OCI-LY3 (cell line): ENCODE measurements at regions not wholly inside any gene's neighbourhood (a gene's known extent, or its start where the extent isn't known, plus 50 kb on each side); places are given as distances from the start of the nearest gene placed in this dataset.

ENCODE experiments used
- EZH2phosphoT487 ChIP-seq: fragments of 200-600 bp; shearing (Covaris generic); IDR thresholded peaks from 2 replicates; pipeline ENCODE4 v1.6.1; 2018; ENCODE audit warnings: antibody characterized with exemption, mixed run types, low read depth
- TF ChIP-seq, protein P1 (sequence below): fragments of 200-600, 300-600 bp; sonication (generic); IDR thresholded peaks from 2 replicates; pipeline ENCODE4 v1.5.1; 2014; ENCODE audit warnings: antibody characterized with exemption, low read length, low read depth

DNA sequence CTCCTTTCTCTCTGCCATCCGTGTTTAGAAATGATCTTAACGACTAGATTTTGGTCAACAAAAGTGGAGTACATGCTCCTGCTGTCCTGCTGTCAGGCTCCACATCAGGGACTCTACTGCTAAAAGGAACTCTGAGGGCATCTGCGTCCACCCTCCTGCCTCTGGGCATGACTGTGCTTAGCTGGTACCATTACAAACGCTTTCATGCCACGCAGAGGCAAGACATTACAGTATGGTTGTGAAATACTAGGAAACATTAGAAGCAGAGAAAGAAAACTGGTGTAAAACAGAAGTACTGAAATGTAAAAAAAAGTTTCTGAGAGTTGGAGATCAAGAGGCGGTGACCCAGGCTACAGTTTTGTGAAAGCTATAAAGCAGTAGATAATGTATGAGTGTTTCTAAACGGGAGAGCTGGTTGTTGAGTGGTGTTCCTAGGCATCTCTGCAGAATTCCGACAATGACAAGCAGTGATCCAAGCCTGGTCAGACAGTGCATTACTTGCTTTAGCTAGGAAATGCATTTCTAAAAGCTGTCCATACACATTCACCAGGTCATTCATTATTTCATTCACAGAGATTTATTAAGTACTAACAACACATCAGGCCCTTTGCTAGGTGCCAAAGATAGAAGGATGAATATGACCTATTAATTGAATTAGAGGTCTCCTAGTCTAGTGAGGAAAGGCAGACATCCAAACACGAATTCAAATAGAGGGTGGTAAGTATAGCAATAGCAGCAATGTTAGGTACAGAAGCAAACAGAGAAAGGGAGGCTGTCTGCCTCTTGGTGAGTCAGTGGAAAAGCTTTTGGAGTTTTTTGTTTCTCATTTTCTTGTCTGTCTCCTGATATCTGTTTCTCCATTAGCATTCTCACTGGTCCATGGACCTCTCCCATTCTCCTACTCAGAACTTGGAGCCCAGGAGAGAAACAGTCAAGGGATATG, 401.9 kb downstream of the LMO4 start:
- TF ChIP-seq, protein P1, sequence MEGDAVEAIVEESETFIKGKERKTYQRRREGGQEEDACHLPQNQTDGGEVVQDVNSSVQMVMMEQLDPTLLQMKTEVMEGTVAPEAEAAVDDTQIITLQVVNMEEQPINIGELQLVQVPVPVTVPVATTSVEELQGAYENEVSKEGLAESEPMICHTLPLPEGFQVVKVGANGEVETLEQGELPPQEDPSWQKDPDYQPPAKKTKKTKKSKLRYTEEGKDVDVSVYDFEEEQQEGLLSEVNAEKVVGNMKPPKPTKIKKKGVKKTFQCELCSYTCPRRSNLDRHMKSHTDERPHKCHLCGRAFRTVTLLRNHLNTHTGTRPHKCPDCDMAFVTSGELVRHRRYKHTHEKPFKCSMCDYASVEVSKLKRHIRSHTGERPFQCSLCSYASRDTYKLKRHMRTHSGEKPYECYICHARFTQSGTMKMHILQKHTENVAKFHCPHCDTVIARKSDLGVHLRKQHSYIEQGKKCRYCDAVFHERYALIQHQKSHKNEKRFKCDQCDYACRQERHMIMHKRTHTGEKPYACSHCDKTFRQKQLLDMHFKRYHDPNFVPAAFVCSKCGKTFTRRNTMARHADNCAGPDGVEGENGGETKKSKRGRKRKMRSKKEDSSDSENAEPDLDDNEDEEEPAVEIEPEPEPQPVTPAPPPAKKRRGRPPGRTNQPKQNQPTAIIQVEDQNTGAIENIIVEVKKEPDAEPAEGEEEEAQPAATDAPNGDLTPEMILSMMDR, result no peak
- no peak for TF ChIP-seq EZH2phosphoT487
